ENCODE measurements at regions not wholly inside any gene's neighbourhood (a gene's known extent, or its start where the extent isn't known, plus 50 kb on each side); places are given as distances from the start of the nearest gene placed in this dataset.

GRCh38 chr2:217654168-217654567 lies 348.6 kb downstream of the TNS1 start:
- TF ChIP-seq CTCF (IDR thresholded peaks at IDR 0.05; ENCODE audit: poor library complexity) = no peak
- TF ChIP-seq EZH2 (IDR thresholded peaks at IDR 0.05; ENCODE audit: borderline replicate concordance) = no peak
